Endodermal cell (in vitro differentiated cells): ENCODE measurements at regions not wholly inside any gene's neighbourhood (a gene's known extent, or its start where the extent isn't known, plus 50 kb on each side); places are given as distances from the start of the nearest gene placed in this dataset.

Experiments
- DNase-seq: peaks from one replicate; pipeline ENCODE4 v3.0.0-alpha.2; 2017
- H3K27ac ChIP-seq: 2 replicates; pipeline ENCODE4 v1.5.1; 2013; ENCODE audit warnings: mild to moderate bottlenecking, low read depth, low read length, moderate library complexity
- H3K27me3 ChIP-seq: 2 replicates; pipeline ENCODE4 v1.6.1; 2013; ENCODE audit warnings: mild to moderate bottlenecking, low read length, moderate library complexity; ENCODE audit not compliant: insufficient read depth, control insufficient read depth, poor library complexity, severe bottlenecking
- H3K36me3 ChIP-seq: 2 replicates; pipeline ENCODE4 v1.7.0; 2013; ENCODE audit warnings: mild to moderate bottlenecking, low read length, moderate library complexity; ENCODE audit not compliant: control insufficient read depth, insufficient read depth
- H3K4me1 ChIP-seq: one replicate; pipeline ENCODE4 v1.7.0; 2013; ENCODE audit warnings: low read length; ENCODE audit not compliant: control insufficient read depth, insufficient read depth
- H3K4me3 ChIP-seq: 2 replicates; pipeline ENCODE4 v1.5.1; 2013; ENCODE audit warnings: mild to moderate bottlenecking, low read length, moderate library complexity
- H3K9ac ChIP-seq: 2 replicates; pipeline ENCODE4 v1.6.1; 2013; ENCODE audit warnings: mild to moderate bottlenecking, low read length, moderate library complexity; ENCODE audit not compliant: poor library complexity, severe bottlenecking; ENCODE audit errors: extremely low read depth
- H3K9me3 ChIP-seq: 2 replicates; pipeline ENCODE4 v1.6.1; 2013; ENCODE audit warnings: mild to moderate bottlenecking, low read length, moderate library complexity; ENCODE audit not compliant: control insufficient read depth
- H3K27ac Mint-ChIP-seq: 2 replicates; pipeline ENCODE4 v1.8.0; 2020; ENCODE audit warnings: mixed read lengths
- H3K27me3 Mint-ChIP-seq: 2 replicates; pipeline ENCODE4 v1.8.0; 2021; ENCODE audit warnings: mild to moderate bottlenecking, mixed read lengths; ENCODE audit not compliant: insufficient read depth
- H3K36me3 Mint-ChIP-seq: 2 replicates; pipeline ENCODE4 v1.8.0; 2020; ENCODE audit warnings: low read depth, mixed read lengths
- H3K4me1 Mint-ChIP-seq: 2 replicates; pipeline ENCODE4 v1.8.0; 2020; ENCODE audit warnings: mixed read lengths
- H3K4me3 Mint-ChIP-seq: 2 replicates; pipeline ENCODE4 v1.8.0; 2020; ENCODE audit warnings: mild to moderate bottlenecking, moderate library complexity, mixed read lengths
- H3K9me3 Mint-ChIP-seq: 2 replicates; pipeline ENCODE4 v1.8.0; 2020; ENCODE audit warnings: mild to moderate bottlenecking, mixed read lengths
- WGBS, 2 experiments: methylation state at CpG; one replicate each; pipeline versions ENCODE4 v1.1.5 to v1.1.7; 2013; ENCODE audit warnings: missing lambda C conversion rate in 2 of 2, mixed read lengths in 1 of 2; ENCODE audit not compliant: insufficient coverage in 1 of 2, insufficient read length in 1 of 2; 5-methylcytosine and 5-hydroxymethylcytosine counted together
- TF ChIP-seq, protein P1 (sequence below): fragments of 200-600 bp; sonication (generic); conservative IDR thresholded peaks from 2 replicates; pipeline ENCODE4 v1.5.0; 2021; ENCODE audit warnings: antibody characterized with exemption, mild to moderate bottlenecking

DNA sequence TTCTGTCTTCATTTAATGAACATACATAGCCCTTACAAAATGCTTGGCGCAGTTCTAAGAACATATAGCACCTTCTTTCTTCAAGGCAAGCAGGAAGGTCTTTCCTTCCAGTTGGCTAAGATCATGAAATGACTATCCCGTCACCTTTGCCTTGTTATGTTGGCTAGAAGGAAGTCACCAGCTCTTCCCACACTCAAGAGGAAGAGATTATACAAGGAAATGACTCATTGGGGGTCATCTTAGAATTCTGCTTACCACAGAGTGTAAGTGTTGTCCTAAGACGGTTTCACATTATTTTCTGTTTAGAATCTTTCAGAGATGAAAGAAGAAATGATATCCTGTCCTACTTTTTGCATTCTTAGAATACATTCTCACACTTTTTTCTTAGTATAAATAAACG, 808.0 kb upstream of the LUZP2 start:
- Histone ChIP-seq H3K9me3 (no peaks in the 10 kb centered on the region), H3K9ac (no peak overlapping the region), H3K4me3 (no peak overlapping the region), H3K27me3 (no peaks in the 10 kb centered on the region), H3K27ac (no peak overlapping the region), H3K36me3 (no peaks in the 10 kb centered on the region), H3K4me1 (no peaks in the 10 kb centered on the region)
- H3K27ac Mint-ChIP-seq: no peak overlapping the region
- no peak overlapping the region for H3K4me3 Mint-ChIP-seq
- no peaks in the 10 kb centered on the region for H3K27me3 Mint-ChIP-seq
- H3K36me3 Mint-ChIP-seq: no peaks in the 10 kb centered on the region
- H3K9me3 Mint-ChIP-seq: no peaks in the 10 kb centered on the region
- peaks cover 30% of the 10 kb centered on the region for H3K4me1 Mint-ChIP-seq
- no peak for DNase-seq
- 87% methylated on average over 4 of the region's 4 CpGs; no CpG with 5 or more reads in 1 of the 2 experiments for WGBS, 2 experiments
- TF ChIP-seq, protein P1, sequence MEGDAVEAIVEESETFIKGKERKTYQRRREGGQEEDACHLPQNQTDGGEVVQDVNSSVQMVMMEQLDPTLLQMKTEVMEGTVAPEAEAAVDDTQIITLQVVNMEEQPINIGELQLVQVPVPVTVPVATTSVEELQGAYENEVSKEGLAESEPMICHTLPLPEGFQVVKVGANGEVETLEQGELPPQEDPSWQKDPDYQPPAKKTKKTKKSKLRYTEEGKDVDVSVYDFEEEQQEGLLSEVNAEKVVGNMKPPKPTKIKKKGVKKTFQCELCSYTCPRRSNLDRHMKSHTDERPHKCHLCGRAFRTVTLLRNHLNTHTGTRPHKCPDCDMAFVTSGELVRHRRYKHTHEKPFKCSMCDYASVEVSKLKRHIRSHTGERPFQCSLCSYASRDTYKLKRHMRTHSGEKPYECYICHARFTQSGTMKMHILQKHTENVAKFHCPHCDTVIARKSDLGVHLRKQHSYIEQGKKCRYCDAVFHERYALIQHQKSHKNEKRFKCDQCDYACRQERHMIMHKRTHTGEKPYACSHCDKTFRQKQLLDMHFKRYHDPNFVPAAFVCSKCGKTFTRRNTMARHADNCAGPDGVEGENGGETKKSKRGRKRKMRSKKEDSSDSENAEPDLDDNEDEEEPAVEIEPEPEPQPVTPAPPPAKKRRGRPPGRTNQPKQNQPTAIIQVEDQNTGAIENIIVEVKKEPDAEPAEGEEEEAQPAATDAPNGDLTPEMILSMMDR: no peak

DNA sequence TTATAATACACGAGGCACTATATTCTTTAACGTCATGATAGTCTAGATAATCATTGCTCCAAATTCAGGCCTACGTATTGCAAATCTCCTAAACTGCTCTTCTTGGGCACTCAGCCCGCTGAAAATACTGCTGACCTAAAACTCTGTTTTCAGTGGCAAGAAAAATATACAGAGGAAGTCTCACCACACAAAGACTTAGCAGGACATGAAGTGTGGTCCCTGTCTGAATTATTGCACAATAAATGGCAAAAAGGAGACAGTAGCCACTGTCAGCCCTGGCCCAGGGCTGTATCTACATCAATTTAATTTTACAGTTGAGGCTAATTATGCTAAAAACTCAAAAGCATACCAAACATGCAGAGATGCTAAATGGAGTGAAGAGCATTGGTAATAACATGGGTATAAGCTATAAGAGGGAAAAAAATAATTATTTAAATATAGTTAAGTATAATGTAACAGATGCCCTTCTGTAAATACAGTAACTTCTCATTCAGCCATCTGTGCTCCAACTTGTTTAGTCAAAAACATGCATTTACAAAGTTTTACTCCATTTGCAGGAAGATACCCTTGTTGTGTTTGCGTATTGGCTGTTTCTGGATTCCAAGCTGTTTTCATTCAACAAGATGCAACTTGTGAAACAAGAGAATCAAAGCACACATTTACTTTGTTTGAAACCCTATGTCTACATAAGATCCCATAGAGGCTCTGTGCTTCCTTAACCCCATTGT, 800.0 kb upstream of the LUZP2 start:
- TF ChIP-seq, protein P1: no peak
- no peak overlapping the region for H3K27ac ChIP-seq
- H3K27me3 ChIP-seq: no peaks in the 10 kb centered on the region
- Mint-ChIP-seq H3K27ac (no peak overlapping the region), H3K27me3 (no peaks in the 10 kb centered on the region), H3K9me3 (no peaks in the 10 kb centered on the region), H3K36me3 (no peaks in the 10 kb centered on the region), H3K4me1 (peaks cover 17% of the 10 kb centered on the region), H3K4me3 (no peak overlapping the region)
- H3K9me3 ChIP-seq: no peaks in the 10 kb centered on the region
- no peak overlapping the region for H3K9ac ChIP-seq
- no peaks in the 10 kb centered on the region for H3K36me3 ChIP-seq
- DNase-seq: no peak
- 96 to 97% methylated on average over 5 of the region's 5 CpGs for WGBS, 2 experiments
- no peak overlapping the region for H3K4me3 ChIP-seq
- no peaks in the 10 kb centered on the region for H3K4me1 ChIP-seq

DNA sequence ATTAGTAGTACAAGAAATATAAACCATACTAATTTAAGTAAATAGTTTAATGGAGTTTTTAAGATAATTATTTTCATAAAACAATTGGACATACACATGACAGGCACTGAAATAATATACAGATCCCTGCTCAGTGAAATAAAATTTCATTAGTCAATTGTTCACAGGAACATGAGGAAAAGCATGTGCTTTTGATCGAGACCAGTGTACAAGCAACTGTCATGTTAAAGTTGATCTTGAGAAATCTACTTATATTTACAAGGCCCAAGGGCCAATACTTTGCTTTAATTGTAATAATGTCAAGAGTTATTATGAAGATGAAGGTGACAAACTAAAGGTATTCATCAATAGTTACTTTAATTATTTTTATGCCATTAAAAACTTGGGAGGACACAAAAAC, 792.7 kb upstream of the LUZP2 start:
- Histone ChIP-seq H3K9me3 (no peaks in the 10 kb centered on the region), H3K9ac (no peak overlapping the region), H3K27me3 (no peaks in the 10 kb centered on the region), H3K4me3 (no peak overlapping the region), H3K36me3 (no peaks in the 10 kb centered on the region), H3K4me1 (no peaks in the 10 kb centered on the region), H3K27ac (no peak overlapping the region)
- no peaks in the 10 kb centered on the region for H3K4me1 Mint-ChIP-seq
- no peak for DNase-seq
- TF ChIP-seq, protein P1: no peak
- no peak overlapping the region for H3K27ac Mint-ChIP-seq
- no peak overlapping the region for H3K4me3 Mint-ChIP-seq
- WGBS, 2 experiments: 83 to 88% methylated on average over 1 of the region's 1 CpG
- H3K27me3 Mint-ChIP-seq: no peaks in the 10 kb centered on the region
- H3K36me3 Mint-ChIP-seq: no peaks in the 10 kb centered on the region
- H3K9me3 Mint-ChIP-seq: no peaks in the 10 kb centered on the region
